ENCODE measurements at regions not wholly inside any gene's neighbourhood (a gene's known extent, or its start where the extent isn't known, plus 50 kb on each side); places are given as distances from the start of the nearest gene placed in this dataset.

DNA sequence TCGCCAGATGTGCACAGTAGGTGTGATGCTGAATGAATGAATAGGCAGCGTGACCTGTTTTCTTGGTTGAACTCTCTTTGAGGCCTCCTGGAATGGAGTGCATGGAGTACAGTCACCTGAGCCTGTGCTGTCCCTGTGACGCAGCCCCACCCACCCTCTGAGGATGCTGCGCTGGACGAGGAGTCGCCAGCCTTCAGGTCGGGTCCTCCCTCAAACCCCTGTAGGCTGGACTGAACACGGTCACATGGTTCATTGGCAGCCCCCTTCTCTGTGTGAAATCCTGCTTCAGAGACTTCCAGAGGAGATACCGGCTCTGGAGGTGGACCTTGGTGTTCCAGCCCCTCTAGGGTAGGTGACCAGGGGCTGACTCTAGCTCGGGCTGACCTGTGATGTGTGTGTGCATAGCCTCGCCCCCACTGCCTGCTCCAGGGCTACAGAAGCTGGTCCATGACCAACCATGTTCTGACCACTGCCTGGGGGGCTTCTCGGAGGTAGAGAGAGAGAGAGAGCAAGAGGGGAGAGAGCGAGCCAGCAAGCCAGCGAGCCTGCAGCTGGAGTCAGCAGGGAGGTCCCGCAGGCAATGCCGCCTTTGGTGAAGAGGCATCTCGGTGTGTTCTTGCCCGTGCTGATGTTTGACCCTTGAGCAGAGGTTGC lies 158.0 kb upstream of the RTL1 start:
- no peak overlapping the region for H3K27ac ChIP-seq
- TF ChIP-seq, protein P1, sequence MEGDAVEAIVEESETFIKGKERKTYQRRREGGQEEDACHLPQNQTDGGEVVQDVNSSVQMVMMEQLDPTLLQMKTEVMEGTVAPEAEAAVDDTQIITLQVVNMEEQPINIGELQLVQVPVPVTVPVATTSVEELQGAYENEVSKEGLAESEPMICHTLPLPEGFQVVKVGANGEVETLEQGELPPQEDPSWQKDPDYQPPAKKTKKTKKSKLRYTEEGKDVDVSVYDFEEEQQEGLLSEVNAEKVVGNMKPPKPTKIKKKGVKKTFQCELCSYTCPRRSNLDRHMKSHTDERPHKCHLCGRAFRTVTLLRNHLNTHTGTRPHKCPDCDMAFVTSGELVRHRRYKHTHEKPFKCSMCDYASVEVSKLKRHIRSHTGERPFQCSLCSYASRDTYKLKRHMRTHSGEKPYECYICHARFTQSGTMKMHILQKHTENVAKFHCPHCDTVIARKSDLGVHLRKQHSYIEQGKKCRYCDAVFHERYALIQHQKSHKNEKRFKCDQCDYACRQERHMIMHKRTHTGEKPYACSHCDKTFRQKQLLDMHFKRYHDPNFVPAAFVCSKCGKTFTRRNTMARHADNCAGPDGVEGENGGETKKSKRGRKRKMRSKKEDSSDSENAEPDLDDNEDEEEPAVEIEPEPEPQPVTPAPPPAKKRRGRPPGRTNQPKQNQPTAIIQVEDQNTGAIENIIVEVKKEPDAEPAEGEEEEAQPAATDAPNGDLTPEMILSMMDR (IDR thresholded peaks at IDR 0.05) = no peak
- DNase-seq = peak in 1 of 2 donors; percentile 49
- intact Hi-C loops (cut with DNase I; ENCODE audit: low total_unique reads) = no loop called here
- H3K4me1 ChIP-seq = no peaks in the 10 kb centered on the region
- H3K36me3 ChIP-seq = no peaks in the 10 kb centered on the region
- no peaks in the 10 kb centered on the region for H3K27me3 ChIP-seq
- no peak overlapping the region for H3K4me3 ChIP-seq
- H3K9me3 ChIP-seq = no peaks in the 10 kb centered on the region

DNA sequence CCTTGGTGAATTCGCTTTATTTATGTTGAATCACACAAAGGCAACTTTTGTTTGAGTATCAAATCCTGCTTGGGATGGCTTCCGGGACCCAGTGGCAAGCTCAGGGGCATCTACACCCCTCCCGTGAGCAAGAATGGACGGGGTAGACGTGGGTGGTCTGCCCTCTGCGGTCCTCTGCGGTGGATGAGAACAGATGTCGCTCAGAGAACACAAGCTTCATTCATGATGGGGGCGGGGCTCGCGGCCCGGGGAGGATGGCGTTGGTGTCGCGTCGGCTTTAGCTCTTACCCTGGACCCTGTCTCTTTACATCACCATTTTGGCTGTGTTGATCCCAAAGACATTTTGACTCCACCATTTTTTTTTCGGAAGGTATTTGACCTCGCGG lies 158.5 kb upstream of the RTL1 start:
- DNase-seq = peak in 1 of 2 donors; percentile 55
- H3K27me3 ChIP-seq = no peaks in the 10 kb centered on the region
- H3K36me3 ChIP-seq = no peaks in the 10 kb centered on the region
- H3K4me3 ChIP-seq = no peak overlapping the region
- no peaks in the 10 kb centered on the region for H3K9me3 ChIP-seq
- intact Hi-C loops (cut with DNase I; ENCODE audit: low total_unique reads) = no loop called here
- TF ChIP-seq, protein P1 (IDR thresholded peaks at IDR 0.05) = no peak
- H3K4me1 ChIP-seq = no peaks in the 10 kb centered on the region
- no peak overlapping the region for H3K27ac ChIP-seq

DNA sequence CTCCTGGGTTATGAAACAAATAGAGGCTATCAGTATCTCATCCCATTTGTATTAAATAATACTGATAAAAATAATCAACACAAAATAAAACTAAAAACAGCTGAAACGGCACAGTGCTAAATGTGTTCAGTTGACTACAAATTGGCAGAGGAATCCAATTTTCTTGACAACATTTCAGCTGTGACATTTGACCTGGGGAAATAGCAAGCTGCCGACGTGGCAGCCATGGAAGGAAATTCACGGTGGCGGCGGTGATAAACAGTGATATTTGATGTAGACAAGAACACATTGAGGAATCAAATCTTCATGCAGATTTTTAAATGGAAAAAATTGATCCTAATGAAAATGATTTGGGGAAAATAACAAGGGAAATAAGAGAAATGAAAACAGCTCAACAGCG lies 159.1 kb upstream of the RTL1 start:
- intact Hi-C loops (cut with DNase I; ENCODE audit: low total_unique reads) = no loop called here
- no peaks in the 10 kb centered on the region for H3K4me1 ChIP-seq
- no peak overlapping the region for H3K4me3 ChIP-seq
- H3K27ac ChIP-seq = no peak overlapping the region
- no peaks in the 10 kb centered on the region for H3K36me3 ChIP-seq
- no peaks in the 10 kb centered on the region for H3K27me3 ChIP-seq
- TF ChIP-seq, protein P1 (IDR thresholded peaks at IDR 0.05) = no peak
- H3K9me3 ChIP-seq = no peaks in the 10 kb centered on the region
- peak in 1 of 2 donors; percentile 16 for DNase-seq

DNA sequence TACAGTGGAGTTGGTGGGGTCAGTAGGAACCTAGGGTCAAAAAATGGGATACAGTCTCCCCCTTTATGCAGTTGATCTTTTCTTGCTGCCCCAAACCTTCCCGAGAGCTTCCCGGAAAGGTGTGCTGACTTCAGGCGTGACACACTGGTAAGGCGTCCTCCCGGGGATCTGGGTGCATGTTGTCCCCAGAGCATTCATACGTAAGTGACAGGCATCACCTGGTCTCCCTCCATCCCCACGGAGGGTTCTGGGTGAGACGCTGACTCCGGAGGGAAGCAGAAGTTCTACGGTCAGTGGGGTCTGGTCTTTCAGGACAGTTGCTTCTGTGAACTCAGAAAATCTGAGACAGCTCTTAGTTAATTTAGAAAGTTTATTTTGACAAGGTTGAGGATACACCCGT lies 159.6 kb upstream of the RTL1 start:
- DNase-seq = peak in 1 of 2 donors; percentile 51
- intact Hi-C loops (cut with DNase I; ENCODE audit: low total_unique reads) = no loop called here
- no peaks in the 10 kb centered on the region for H3K9me3 ChIP-seq
- H3K4me3 ChIP-seq = no peak overlapping the region
- no peak overlapping the region for H3K27ac ChIP-seq
- no peaks in the 10 kb centered on the region for H3K36me3 ChIP-seq
- TF ChIP-seq, protein P1 (IDR thresholded peaks at IDR 0.05) = no peak
- no peaks in the 10 kb centered on the region for H3K27me3 ChIP-seq
- H3K4me1 ChIP-seq = no peaks in the 10 kb centered on the region

DNA sequence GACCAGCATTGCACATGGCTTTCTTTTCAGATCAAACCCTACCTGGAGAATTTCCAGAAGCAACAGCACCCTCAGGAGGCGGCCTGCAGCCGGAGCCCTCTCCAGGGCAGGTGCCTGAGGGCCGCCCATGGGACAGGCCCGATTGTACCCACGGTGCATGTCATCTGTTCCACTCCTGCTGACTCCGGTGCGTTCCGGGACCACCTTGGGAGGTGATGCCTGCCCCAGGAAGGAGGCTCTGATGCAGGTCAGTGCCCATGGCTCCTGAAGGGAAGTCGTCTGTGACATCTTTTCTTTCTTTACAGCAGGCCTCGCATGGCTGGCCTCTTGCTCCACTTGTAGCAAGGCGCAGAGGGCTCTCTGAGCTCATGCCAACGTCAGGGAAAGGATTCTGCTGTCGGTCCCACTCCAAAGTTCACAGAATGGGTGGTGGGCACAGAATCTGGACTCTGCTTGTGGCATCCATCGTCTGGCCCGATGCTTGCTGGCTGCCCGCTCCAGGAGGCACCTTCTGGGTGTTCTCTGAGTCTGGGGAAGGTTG lies 160.7 kb upstream of the RTL1 start:
- H3K27me3 ChIP-seq = no peaks in the 10 kb centered on the region
- intact Hi-C loops (cut with DNase I; ENCODE audit: low total_unique reads) = no loop called here

More for the DNA sequence above, 160.7 kb upstream of the RTL1 start:
- Histone ChIP-seq H3K36me3 (no peaks in the 10 kb centered on the region), H3K4me3 (no peak overlapping the region), H3K9me3 (no peaks in the 10 kb centered on the region), H3K27ac (no peak overlapping the region), H3K4me1 (no peaks in the 10 kb centered on the region)
- TF ChIP-seq, protein P1 (IDR thresholded peaks at IDR 0.05) = no peak
- peak in 1 of 2 donors; percentile 52 for DNase-seq

Data from tibial artery (tissue), 4 donors.